DMS53 treated with DMSO at 0.1 percent for 48 hours (cell line): ENCODE measurements at regions not wholly inside any gene's neighbourhood (a gene's known extent, or its start where the extent isn't known, plus 50 kb on each side); places are given as distances from the start of the nearest gene placed in this dataset.
"Not testable (repeated sequence)": the region's sequence is repeated elsewhere in the genome, so short reads cannot be mapped to it uniquely, and the experiment has no call there.

Experiments
- DNase-seq: peaks from one replicate; lab custom pipeline; 2025; ENCODE audit not compliant: unreplicated experiment; lab: John Stamatoyannopoulos, UW

GRCh38 chrX:89350024-89350423 is 571.7 kb upstream of the TGIF2LX start:
- peak; percentile 7 for DNase-seq

DNA sequence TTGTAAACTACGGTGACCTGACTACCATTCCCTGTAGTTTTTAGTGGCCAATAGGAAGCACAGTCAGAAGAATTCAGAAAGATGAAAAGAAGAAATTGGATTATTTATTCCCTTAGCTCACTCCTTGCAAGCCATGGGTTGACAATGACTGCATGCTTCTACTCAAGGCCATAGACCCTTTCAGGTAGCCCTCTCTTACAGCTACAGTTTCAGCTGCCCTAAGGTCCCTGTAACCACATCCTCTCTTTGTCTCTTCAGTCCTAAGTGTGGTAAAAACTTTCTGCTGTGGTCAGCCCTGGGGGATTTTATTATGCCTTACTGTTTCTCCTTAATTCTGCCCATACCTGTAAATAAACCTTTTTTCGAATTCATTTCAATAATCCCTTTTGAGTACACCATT is 551.8 kb upstream of the TGIF2LX start:
- not testable (repeated sequence) for DNase-seq

GRCh38 chrX:89393004-89393403 is 528.7 kb upstream of the TGIF2LX start:
- DNase-seq, result not testable (repeated sequence)

- DNase-seq, result not testable (repeated sequence)
These were observed 518.9 kb upstream of the TGIF2LX start for GRCh38 chrX:89402818-89403217.

DNA sequence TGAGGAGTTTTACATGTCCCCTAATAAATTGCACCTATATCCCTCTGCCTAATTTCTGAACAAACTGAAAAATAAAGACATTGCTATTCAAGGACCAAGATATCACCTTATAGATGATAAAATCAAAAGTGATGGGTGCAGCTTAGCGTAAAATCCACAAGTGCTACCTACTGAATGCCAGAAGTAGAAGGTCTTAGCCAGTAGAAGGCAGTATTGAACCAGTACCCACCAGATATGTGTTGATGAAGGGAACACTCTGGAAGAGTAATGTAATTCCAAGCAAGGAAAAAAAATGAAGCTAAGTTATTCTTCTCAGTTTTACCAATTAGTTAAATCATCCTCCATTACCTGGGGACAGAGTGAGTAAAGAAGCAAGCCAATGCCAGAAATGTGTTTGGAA is 516.6 kb upstream of the TGIF2LX start:
- DNase-seq, result peak; percentile 16

GRCh38 chrX:89416930-89417329 is 504.8 kb upstream of the TGIF2LX start:
- DNase-seq, result not testable (repeated sequence)

DNA sequence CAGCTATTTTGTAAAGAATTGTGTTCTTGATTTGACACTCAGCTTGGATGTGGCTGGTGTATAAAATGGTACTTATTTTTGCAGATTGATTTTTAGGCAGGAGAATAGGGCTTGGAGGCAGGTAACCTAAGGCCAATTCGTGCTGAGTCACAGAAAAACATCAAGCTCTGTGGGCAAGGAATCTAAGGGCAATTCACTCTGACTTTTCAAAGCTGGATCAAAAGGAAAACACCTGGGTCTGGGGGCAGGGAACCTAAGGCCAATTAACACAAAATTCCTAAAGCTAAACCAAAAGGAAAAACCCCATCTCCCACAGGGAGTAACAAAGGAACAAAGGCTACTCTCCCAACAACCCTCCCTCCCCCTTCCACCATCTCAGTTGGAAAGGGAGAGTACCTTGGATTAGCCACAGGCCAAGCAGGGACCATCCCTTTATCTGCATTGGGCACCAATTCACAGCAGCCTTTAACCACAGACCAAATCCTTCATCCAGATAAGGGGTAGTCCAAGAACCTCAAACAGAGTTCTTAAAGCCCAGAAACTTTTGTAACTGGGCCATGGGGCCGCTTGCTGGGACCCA is 489.0 kb upstream of the TGIF2LX start:
- DNase-seq, result not testable (repeated sequence)
